ENCODE measurements at regions not wholly inside any gene's neighbourhood (a gene's known extent, or its start where the extent isn't known, plus 50 kb on each side); places are given as distances from the start of the nearest gene placed in this dataset.

DNA sequence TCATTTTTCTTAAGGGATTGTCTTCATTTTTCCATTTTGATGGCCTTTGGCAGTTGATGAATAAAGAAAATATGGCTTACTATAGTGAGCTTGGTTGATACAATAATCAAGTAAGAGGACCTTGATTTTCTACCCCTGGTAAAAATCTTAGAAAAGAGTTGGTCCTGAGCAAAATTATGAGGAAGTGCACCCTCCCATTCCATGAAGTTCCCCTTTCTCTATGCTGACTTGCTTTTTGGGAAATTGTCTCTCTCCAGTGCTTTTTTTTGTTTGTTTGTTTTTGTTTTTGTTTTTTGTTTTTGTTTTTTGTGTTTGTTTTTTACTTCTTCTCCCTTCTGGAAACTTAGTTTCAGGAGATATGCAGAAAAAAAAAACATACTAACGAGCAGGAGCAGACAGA is 449.2 kb upstream of the ACTBL2 start:
- TF ChIP-seq, protein P1, sequence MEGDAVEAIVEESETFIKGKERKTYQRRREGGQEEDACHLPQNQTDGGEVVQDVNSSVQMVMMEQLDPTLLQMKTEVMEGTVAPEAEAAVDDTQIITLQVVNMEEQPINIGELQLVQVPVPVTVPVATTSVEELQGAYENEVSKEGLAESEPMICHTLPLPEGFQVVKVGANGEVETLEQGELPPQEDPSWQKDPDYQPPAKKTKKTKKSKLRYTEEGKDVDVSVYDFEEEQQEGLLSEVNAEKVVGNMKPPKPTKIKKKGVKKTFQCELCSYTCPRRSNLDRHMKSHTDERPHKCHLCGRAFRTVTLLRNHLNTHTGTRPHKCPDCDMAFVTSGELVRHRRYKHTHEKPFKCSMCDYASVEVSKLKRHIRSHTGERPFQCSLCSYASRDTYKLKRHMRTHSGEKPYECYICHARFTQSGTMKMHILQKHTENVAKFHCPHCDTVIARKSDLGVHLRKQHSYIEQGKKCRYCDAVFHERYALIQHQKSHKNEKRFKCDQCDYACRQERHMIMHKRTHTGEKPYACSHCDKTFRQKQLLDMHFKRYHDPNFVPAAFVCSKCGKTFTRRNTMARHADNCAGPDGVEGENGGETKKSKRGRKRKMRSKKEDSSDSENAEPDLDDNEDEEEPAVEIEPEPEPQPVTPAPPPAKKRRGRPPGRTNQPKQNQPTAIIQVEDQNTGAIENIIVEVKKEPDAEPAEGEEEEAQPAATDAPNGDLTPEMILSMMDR (IDR thresholded peaks at IDR 0.05): no peak
- TF ChIP-seq POLR2A (IDR thresholded peaks at IDR 0.05): no peak

All from lower leg skin (tissue), 3 donors.